T-helper 17 cell (primary cell): ENCODE measurements at regions not wholly inside any gene's neighbourhood (a gene's known extent, or its start where the extent isn't known, plus 50 kb on each side); places are given as distances from the start of the nearest gene placed in this dataset.

Experiments
- ATAC-seq: fragments of 150-1000 bp; cut with Tn5 transposase; 2 replicates; pipeline ENCODE4 v1.10.0; 2021; ENCODE audit warnings: mild to moderate bottlenecking, moderate library complexity
- DNase-seq, 3 donors: peaks; one replicate each; pipeline versions ENCODE4 v3.0.0 to v3.0.0-alpha.2; 2020 to 2021
- H3K9me3 ChIP-seq: one replicate; pipeline ENCODE4 v1.7.0; 2013; ENCODE audit warnings: low read length, mild to moderate bottlenecking; ENCODE audit not compliant: control insufficient read depth, poor library complexity, severe bottlenecking
- H3K27ac Mint-ChIP-seq: one replicate; pipeline ENCODE4 v1.8.0; 2022; ENCODE audit warnings: mild to moderate bottlenecking, moderate library complexity, mixed read lengths
- H3K27me3 Mint-ChIP-seq: one replicate; pipeline ENCODE4 v1.8.0; 2022; ENCODE audit warnings: mixed read lengths
- H3K36me3 Mint-ChIP-seq: one replicate; pipeline ENCODE4 v1.8.0; 2022; ENCODE audit warnings: low read depth, mixed read lengths
- H3K4me1 Mint-ChIP-seq: one replicate; pipeline ENCODE4 v1.8.0; 2022; ENCODE audit warnings: mild to moderate bottlenecking, mixed read lengths
- H3K4me3 Mint-ChIP-seq: one replicate; pipeline ENCODE4 v1.8.0; 2022; ENCODE audit warnings: mild to moderate bottlenecking, moderate library complexity, mixed read lengths

DNA sequence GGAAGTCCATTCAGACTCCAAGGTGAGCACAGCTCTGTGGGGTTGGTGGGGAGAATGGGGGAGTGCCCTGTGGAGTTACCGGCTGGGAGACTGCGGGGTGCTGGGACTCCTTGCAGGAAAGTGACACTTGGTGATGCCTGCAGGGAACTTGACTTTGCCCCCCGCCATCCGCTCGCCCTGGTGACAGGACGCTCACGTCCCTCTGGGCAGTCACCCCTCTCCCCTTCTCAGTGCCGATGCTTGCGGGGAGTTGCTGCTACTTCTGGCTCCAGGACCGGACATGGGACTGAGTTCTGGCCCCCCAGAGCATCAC is 209.5 kb upstream of the C1orf174 start:
- H3K4me3 Mint-ChIP-seq = no peak overlapping the region
- H3K9me3 ChIP-seq = no peaks in the 10 kb centered on the region
- H3K27me3 Mint-ChIP-seq = peaks cover 29% of the 10 kb centered on the region
- no peaks in the 10 kb centered on the region for H3K4me1 Mint-ChIP-seq
- ATAC-seq (no peak), DNase-seq (no peak)
- H3K27ac Mint-ChIP-seq = no peak overlapping the region
- no peaks in the 10 kb centered on the region for H3K36me3 Mint-ChIP-seq

DNA sequence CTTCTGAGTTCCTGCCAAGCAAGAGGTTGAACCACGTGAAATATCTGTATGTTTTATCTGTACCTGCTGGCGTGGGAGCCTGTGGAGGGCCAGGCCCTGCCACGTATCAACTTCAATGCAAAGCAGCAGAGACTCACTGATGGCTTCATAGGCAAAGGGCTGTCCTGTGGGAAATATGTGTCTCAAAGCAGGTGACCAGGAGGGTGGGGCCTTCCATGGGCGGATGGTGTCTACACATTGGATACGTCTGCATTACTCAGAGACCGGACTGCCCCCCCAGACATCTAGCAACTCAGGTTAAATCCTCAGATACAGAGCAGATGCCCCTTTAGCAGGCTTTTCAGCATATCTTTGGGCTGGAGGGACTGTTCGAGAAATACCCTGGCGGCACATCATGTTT is 210.8 kb upstream of the C1orf174 start:
- H3K4me3 Mint-ChIP-seq = no peak overlapping the region
- H3K27ac Mint-ChIP-seq = no peak overlapping the region
- no peaks in the 10 kb centered on the region for H3K4me1 Mint-ChIP-seq
- DNase-seq (no peak), ATAC-seq (no peak)
- H3K27me3 Mint-ChIP-seq = peaks cover 29% of the 10 kb centered on the region
- H3K9me3 ChIP-seq = no peaks in the 10 kb centered on the region
- no peaks in the 10 kb centered on the region for H3K36me3 Mint-ChIP-seq

DNA sequence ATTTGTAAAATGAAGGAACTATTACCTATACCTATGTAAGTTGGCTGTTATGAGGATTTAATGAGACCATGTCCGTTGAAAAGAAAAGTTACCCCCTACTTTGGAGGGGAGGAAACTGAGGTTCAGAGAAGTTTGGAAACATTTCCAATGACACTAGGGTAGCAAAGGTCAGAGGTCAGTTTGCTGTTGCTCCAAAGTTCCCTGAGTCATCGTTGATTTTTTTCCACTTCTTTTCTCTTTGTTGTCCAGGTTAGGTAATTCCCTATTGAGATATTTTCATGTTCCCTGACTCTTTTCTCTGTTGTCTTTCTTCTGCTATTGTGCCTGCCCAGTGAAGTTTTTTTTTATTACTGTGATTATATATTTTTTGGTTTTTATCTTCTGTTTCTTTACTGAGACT is 213.8 kb upstream of the C1orf174 start:
- H3K9me3 ChIP-seq = no peaks in the 10 kb centered on the region
- H3K27ac Mint-ChIP-seq = no peak overlapping the region
- ATAC-seq (no peak), DNase-seq (no peak)
- no peaks in the 10 kb centered on the region for H3K36me3 Mint-ChIP-seq
- H3K4me3 Mint-ChIP-seq = no peak overlapping the region
- no peaks in the 10 kb centered on the region for H3K4me1 Mint-ChIP-seq
- peaks cover 11% of the 10 kb centered on the region for H3K27me3 Mint-ChIP-seq

DNA sequence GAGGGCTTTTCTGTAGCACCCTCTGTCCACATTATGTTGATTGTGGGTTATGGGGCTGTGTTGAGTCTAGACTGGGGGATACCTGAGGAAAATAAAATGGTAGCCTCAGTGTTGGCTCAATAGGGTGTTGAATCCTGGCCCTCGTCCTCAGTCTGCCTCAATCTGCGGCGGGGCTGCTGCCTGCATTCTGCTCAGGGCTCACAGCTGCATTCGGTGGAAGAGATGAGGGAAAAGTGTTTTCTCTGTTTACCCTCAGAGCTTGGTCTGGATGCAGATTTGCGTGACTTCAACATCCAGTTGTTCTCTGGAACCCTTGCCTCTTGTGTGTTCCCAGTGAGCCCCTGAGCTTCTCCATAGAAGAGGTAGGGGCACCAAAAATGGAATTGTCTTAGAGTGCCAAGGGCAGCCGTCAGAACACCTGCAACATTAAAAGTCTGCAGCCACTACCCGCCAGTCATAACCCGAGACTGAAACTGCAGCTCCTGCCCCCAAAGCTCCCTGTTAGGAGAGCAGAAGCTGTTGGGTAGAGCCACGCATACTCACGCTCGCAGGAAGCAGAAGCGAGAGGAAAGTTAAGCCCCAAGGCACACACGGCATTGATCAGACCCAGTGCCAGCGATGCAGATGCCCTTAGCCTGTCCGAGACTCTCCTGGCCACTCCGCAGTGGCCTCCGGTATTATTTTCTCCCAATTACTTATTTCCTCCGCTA is 215.3 kb upstream of the C1orf174 start:
- Mint-ChIP-seq H3K27ac (no peak overlapping the region), H3K4me1 (no peaks in the 10 kb centered on the region), H3K27me3 (no peaks in the 10 kb centered on the region), H3K4me3 (no peak overlapping the region), H3K36me3 (no peaks in the 10 kb centered on the region)
- no peak for ATAC-seq
- H3K9me3 ChIP-seq = no peaks in the 10 kb centered on the region
- DNase-seq = no peak

DNA sequence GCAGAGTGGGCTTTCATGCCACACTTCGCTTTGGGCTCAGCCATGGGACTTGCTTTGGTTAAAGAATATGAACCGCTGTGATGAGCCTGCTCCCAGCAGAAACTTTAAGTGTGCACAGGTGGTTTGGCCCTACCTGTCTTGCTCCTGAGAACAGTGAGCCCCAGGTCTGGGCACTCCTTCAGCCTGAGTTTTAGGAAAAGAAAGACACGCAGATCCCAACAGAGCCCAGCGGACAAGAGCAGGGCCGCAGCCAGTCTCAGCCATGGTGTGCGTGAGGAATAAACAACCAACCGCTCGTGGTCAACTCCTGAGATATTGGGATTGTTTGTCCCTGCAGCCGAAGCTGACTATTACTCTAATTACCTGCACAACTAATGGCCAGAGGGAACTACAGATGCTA is 217.1 kb upstream of the C1orf174 start:
- H3K9me3 ChIP-seq = no peaks in the 10 kb centered on the region
- Mint-ChIP-seq H3K27ac (no peak overlapping the region), H3K4me3 (no peak overlapping the region), H3K36me3 (no peaks in the 10 kb centered on the region), H3K4me1 (no peaks in the 10 kb centered on the region), H3K27me3 (peaks cover 15% of the 10 kb centered on the region)
- ATAC-seq (no peak), DNase-seq (no peak)

DNA sequence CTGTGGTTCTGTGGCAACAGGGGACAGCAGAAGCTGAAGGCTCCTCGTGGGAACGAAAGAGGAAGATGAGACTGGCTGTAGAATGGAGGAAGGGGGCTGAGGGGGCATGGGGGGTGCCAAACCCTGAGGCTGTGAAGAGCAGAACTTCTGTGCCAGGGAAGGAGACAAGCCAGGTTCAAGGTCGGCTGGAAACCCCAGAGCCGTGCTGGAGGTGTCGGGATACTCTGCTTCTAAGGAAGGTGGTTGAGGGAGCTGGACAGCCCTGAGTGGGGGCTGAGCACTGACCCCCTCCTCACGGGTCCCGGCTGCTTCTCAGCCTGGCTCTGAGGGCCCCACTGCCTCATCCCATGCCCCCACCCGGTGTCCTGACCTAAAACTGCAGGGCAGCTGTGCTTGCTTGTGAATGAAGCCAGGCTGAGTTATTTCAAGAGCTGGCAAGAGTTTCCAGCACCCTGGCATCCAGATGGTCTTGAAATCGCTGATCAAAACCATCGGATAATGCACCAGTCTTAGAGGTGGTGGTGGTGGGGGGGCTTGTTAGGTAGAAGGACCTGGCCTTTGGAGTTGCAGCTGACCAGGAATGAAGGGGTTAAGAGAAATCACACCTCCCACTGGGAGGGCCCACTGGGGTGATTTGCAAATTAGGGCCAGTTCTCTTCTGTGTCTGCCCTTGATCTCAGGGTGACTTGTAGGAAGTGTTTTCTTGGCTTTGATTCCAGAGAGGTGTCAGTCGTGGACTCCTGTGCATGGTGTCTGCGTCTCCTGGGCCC is 218.9 kb upstream of the C1orf174 start:
- DNase-seq (no peak), ATAC-seq (no peak)
- no peak overlapping the region for H3K27ac Mint-ChIP-seq
- H3K4me1 Mint-ChIP-seq = no peaks in the 10 kb centered on the region
- no peaks in the 10 kb centered on the region for H3K36me3 Mint-ChIP-seq
- no peaks in the 10 kb centered on the region for H3K9me3 ChIP-seq
- peaks cover 15% of the 10 kb centered on the region for H3K27me3 Mint-ChIP-seq
- H3K4me3 Mint-ChIP-seq = no peak overlapping the region

DNA sequence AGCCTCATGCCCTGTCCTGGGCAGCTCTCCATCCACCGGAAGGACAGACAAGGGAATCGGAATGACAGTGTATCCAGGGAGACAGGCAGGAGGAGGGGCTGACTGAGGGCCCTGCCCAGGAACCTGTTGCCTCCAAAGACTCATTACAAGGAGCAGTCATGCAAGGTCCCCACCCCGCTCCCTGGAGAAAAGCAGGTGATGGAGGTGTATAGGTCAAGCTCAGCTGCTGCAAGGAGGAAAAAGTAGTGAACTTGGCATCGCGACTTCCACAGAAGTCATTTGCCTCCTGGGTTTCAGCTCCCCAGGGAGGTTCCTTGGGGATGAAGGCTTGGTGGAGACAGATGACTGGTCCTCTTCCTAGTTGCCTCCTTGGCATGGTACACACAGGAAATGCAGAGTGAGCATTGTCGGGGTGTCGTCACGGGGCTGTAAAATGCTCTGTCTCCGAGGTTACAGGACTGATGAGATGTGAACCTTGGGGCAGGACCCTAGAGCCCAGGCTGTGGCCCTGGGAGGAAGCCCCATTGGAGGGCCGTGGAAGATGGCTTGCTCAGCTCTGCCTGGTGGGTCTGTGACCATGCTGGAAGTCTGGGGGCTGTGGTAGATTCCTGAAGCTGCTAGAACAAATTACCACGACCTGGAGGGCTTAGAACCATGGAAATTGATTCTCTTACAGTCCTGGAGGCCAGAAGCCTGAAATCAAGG is 219.6 kb upstream of the C1orf174 start:
- H3K4me1 Mint-ChIP-seq = no peaks in the 10 kb centered on the region
- H3K4me3 Mint-ChIP-seq = no peak overlapping the region
- DNase-seq (no peak), ATAC-seq (no peak)
- H3K36me3 Mint-ChIP-seq = no peaks in the 10 kb centered on the region
- H3K27me3 Mint-ChIP-seq = peaks cover 16% of the 10 kb centered on the region
- no peak overlapping the region for H3K27ac Mint-ChIP-seq
- no peaks in the 10 kb centered on the region for H3K9me3 ChIP-seq

DNA sequence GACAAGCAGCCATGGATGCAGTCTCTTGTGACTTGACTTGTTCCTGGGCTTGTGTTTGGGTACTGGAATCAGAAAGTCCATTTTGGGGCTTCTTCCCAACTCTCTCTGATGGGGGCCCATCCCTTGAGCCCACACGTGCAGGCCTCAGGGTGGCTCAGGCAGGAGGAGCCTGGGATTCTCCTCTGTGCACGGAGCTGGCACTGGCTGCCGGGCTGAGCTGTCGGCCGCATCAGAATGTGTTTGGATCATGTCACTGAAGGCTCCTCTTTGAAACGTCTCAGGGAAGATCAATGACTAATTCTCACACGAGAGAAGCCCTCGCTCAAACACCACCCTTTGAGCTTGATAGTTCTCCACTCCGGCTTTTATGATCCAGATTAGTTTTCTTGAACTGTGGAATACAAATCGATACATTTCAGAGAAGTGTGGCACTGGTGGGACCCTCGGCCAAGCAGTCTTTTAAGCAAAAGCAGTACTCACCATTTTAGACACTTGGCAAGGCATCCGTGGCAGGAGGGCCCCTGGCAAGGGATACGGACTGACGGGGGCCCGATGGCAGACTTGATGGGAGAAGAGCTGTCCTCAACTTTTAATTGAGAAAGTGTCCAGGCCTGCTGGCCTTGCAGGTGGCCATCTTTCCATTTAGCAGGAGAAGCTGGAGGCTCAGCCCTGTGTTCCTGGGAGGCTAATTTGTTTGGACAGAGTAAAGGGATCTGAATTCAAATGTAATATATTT is 220.7 kb upstream of the C1orf174 start:
- peaks cover 22% of the 10 kb centered on the region for H3K27me3 Mint-ChIP-seq
- H3K36me3 Mint-ChIP-seq = no peaks in the 10 kb centered on the region
- DNase-seq = no peak
- no peak for ATAC-seq
- H3K4me1 Mint-ChIP-seq = no peaks in the 10 kb centered on the region
- no peak overlapping the region for H3K4me3 Mint-ChIP-seq
- H3K9me3 ChIP-seq = no peaks in the 10 kb centered on the region
- no peak overlapping the region for H3K27ac Mint-ChIP-seq

DNA sequence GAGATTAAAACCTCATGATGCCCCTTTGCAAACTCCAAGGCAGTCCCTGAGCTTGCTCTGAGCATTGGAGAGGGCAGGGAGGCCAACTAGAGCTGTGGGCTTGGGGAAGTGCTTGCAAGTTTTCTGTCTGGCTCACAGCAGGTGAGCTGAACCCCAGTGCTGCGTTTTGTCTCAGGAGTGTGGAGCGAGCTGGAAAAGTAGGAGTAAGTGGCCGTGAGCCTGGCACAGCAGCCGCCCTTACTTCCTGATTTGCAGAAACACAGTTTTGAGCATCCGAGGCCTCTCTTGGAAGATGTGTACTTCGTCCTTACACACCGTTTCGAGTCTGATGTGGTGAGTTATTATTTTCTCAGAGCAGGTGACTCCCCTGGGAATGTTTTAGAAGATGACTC is 221.2 kb upstream of the C1orf174 start:
- no peak overlapping the region for H3K27ac Mint-ChIP-seq
- no peaks in the 10 kb centered on the region for H3K36me3 Mint-ChIP-seq
- H3K9me3 ChIP-seq = no peaks in the 10 kb centered on the region
- DNase-seq = no peak
- H3K4me3 Mint-ChIP-seq = no peak overlapping the region
- H3K4me1 Mint-ChIP-seq = no peaks in the 10 kb centered on the region
- ATAC-seq = no peak
- peaks cover 22% of the 10 kb centered on the region for H3K27me3 Mint-ChIP-seq

DNA sequence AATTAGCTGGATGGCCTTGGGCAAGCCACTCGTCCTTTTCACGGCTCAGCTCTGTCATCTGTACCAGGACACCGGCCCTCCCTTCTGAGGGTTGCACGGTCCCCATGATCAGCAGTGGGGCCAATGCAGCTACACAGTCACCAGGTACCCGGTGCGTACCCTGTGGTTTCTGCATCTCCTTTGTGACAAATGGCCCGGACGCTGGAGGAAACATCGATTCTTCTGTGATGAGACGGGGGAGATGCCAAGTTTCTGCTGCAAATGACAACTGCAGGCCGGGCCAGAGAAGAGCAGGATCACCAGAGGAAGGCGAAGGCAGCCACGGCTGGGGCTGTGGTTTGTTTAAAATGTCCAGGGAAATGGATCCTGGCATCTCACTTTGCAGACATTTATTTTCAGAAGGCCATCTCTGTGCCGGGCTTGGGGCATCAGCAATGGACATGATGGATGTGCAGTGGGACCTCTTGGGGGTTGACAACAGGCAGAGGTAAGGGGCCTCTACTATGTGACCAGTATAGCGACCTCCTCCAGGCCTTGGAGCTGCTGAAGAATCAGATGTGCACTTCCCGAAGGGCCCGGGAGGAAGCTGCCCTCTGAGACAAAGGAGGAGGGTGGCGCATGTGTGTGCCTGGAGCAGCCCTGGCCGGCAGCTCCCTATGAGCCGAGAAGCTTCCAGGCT is 221.9 kb upstream of the C1orf174 start:
- H3K4me3 Mint-ChIP-seq = no peak overlapping the region
- DNase-seq = no peak
- peaks cover 22% of the 10 kb centered on the region for H3K27me3 Mint-ChIP-seq
- no peak overlapping the region for H3K27ac Mint-ChIP-seq
- ATAC-seq = no peak
- no peaks in the 10 kb centered on the region for H3K36me3 Mint-ChIP-seq
- no peaks in the 10 kb centered on the region for H3K9me3 ChIP-seq
- no peaks in the 10 kb centered on the region for H3K4me1 Mint-ChIP-seq

DNA sequence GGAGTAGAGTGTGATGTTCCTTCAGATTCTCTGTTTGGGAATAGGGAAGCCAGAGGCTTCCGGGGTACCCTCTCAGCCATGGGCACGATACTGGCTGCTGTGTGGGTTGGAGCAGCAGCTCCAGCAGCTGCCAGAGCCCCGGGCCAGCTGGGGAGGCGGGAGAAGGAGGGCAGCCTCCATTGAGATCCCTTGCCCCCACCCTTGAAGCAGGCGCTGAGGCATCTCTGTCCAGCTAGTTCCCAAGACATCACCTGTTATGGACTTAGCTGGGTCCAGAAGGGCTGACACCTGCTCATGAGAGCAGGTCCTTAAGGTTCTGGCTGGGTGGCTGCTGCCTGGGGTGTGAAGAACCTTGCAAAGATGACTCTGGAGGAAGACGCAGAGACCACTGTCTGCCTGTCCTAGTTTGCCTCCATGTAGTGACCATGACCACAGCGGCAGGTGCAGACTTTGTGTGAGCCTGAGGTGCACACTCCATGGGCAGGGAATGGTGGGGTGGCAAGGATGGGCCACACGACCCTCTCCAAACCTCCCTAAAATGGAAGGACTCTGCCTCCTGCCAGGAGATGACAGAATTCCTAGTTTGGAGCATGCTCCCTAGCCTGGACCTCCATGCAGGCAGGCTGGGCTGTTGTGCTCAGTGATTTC is 222.6 kb upstream of the C1orf174 start:
- Mint-ChIP-seq H3K27me3 (peaks cover 22% of the 10 kb centered on the region), H3K4me3 (no peak overlapping the region), H3K36me3 (no peaks in the 10 kb centered on the region), H3K27ac (no peak overlapping the region), H3K4me1 (no peaks in the 10 kb centered on the region)
- DNase-seq (no peak), ATAC-seq (no peak)
- H3K9me3 ChIP-seq = no peaks in the 10 kb centered on the region

DNA sequence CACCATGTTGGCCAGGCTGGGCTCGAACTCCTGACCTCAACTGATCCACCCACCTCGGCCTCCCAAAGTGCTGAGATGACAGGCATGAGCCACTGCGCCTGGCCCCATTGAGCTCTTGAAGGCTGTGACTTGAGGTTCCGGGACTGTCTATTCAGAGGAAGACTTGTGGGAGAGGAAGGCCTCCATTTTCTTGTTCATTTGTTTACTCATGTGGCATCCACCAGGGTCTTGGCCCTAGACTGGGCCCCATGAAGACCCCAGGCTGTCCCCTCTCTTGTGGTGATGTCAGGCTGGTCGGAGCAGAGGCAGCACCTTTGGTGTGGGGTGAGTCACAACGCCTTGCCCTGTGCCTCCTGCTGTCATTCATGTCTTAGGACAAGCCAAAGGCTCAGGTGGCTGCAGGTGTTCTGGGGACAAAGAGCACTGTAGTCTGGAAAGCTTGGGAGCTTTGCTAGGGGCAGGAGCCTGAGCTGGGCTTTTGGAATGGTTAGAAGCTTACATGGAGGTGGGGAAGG is 224.6 kb upstream of the C1orf174 start:
- no peak for ATAC-seq
- Mint-ChIP-seq H3K4me1 (no peaks in the 10 kb centered on the region), H3K36me3 (peaks cover 3% of the 10 kb centered on the region), H3K4me3 (no peak overlapping the region), H3K27ac (no peak overlapping the region), H3K27me3 (peaks cover 22% of the 10 kb centered on the region)
- H3K9me3 ChIP-seq = no peaks in the 10 kb centered on the region
- no peak for DNase-seq
